B cell (primary cell): ENCODE measurements at regions not wholly inside any gene's neighbourhood (a gene's known extent, or its start where the extent isn't known, plus 50 kb on each side); places are given as distances from the start of the nearest gene placed in this dataset.
"Not testable (repeated sequence)": the region's sequence is repeated elsewhere in the genome, so short reads cannot be mapped to it uniquely, and the experiment has no call there.

Source experiments
- ATAC-seq: fragments of 200-7000 bp; cut with Tn5 transposase; one replicate; pipeline ENCODE4 v1.10.0; 2021; ENCODE audit warnings: low read depth, mild to moderate bottlenecking, moderate number of reproducible peaks, moderate library complexity
- CTCF ChIA-PET: fragments of 350-600 bp; sonication (Branson Sonifier 250); formaldehyde crosslinking; loops from one replicate; lab custom pipeline; 2021; ENCODE audit warnings: antibody characterized with exemption, inconsistent platforms; lab: Charles Lee
- POLR2A ChIA-PET: fragments of 350-600 bp; sonication (Branson Sonifier 250); formaldehyde crosslinking; loops from one replicate; lab custom pipeline; 2021; ENCODE audit warnings: antibody characterized with exemption; lab: Charles Lee
- DNase-seq: peaks from one replicate; pipeline ENCODE4 v3.0.0; 2013
- H2AFZ ChIP-seq: 2 replicates; pipeline ENCODE4 v1.6.1; 2012; ENCODE audit warnings: mild to moderate bottlenecking, low read depth, low read length; ENCODE audit not compliant: insufficient read depth, poor library complexity, severe bottlenecking
- H3K27ac ChIP-seq, 2 donors: 1 replicate in 1 of 2; 2 replicates in 1 of 2; pipeline ENCODE4 v1.5.1; 2012 to 2013; ENCODE audit warnings: low read length in 2 of 2, mild to moderate bottlenecking in 2 of 2, moderate library complexity in 1 of 2
- H3K27me3 ChIP-seq, 4 experiments: fragments of 200-600 bp in 1 of 4; sonication (generic) in 1 of 4; replicated peaks in 1 of 4; 1 replicate in 2 of 4; 2 replicates in 2 of 4; pipeline versions ENCODE4 v1.6.1 to v1.7.0; 2013 to 2016; ENCODE audit warnings: low read length in 3 of 4, mild to moderate bottlenecking in 2 of 4, mixed read lengths in 1 of 4, moderate library complexity in 1 of 4; ENCODE audit not compliant: insufficient read depth in 4 of 4, control insufficient read depth in 3 of 4; ENCODE audit errors: control extremely low read depth in 1 of 4
- H3K36me3 ChIP-seq, 2 experiments: replicated peaks in 1 of 2; 1 replicate in 1 of 2; 2 replicates in 1 of 2; pipeline versions ENCODE4 v1.6.1 to v1.7.1; 2013; ENCODE audit warnings: low read length in 1 of 2; ENCODE audit not compliant: insufficient read depth in 2 of 2, control insufficient read depth in 1 of 2; ENCODE audit errors: control extremely low read depth in 1 of 2, extremely low read depth in 1 of 2
- H3K4me1 ChIP-seq, 2 donors: fragments of 200-600 bp in 1 of 2; sonication (generic) in 1 of 2; 1 replicate in 1 of 2; 2 replicates in 1 of 2; pipeline versions ENCODE4 v1.5.1 to v1.6.1; 2013 to 2017; ENCODE audit warnings: low read length in 2 of 2; ENCODE audit not compliant: control insufficient read depth in 2 of 2, insufficient read depth in 2 of 2
- H3K4me2 ChIP-seq: replicated peaks from 2 replicates; pipeline ENCODE3; 2012; ENCODE audit warnings: mild to moderate bottlenecking, low read depth, low read length; ENCODE audit not compliant: poor library complexity, severe bottlenecking
- H3K4me3 ChIP-seq, 5 experiments: fragments of 200-600 bp in 1 of 5; sonication (generic) in 1 of 5; 1 replicate in 3 of 5; 2 replicates in 2 of 5; pipeline versions ENCODE4 v1.5.1 to v1.7.0; 2011 to 2016; ENCODE audit warnings: low read length in 4 of 5, mild to moderate bottlenecking in 4 of 5, low read depth in 2 of 5, control low read depth in 1 of 5, moderate library complexity in 1 of 5; ENCODE audit not compliant: insufficient read depth in 1 of 5; ENCODE audit errors: control extremely low read depth in 1 of 5, extremely low read depth in 1 of 5
- H3K79me2 ChIP-seq: fragments of 200-600 bp; sonication (generic); one replicate; pipeline ENCODE4 v1.6.0; 2016; ENCODE audit warnings: low read length; ENCODE audit not compliant: control insufficient read depth, insufficient read depth
- H3K9ac ChIP-seq: fragments of 200-600 bp; sonication (generic); 2 replicates; pipeline ENCODE4 v1.6.1; 2017; ENCODE audit warnings: mild to moderate bottlenecking, low read length, moderate library complexity
- H3K9me3 ChIP-seq, 3 donors: one replicate each; pipeline versions ENCODE4 v1.6.1 to v1.7.1; 2013; ENCODE audit warnings: low read length in 2 of 3; ENCODE audit not compliant: control insufficient read depth in 2 of 3, insufficient read depth in 1 of 3; ENCODE audit errors: control extremely low read depth in 1 of 3
- H4K20me1 ChIP-seq: 2 replicates; pipeline ENCODE4 v1.6.0; 2012; ENCODE audit warnings: mild to moderate bottlenecking, low read length; ENCODE audit not compliant: insufficient read depth, control insufficient read depth, poor library complexity, severe bottlenecking
- H3K27ac Mint-ChIP-seq: one replicate; pipeline ENCODE4 v1.8.0; 2021; ENCODE audit warnings: mixed read lengths
- H3K27me3 Mint-ChIP-seq: one replicate; pipeline ENCODE4 v1.8.0; 2021; ENCODE audit warnings: mixed read lengths
- H3K4me1 Mint-ChIP-seq: one replicate; pipeline ENCODE4 v1.8.0; 2021; ENCODE audit warnings: mixed read lengths
- H3K4me3 Mint-ChIP-seq: one replicate; pipeline ENCODE4 v1.8.0; 2021; ENCODE audit warnings: mixed read lengths
- H3K9me3 Mint-ChIP-seq: one replicate; pipeline ENCODE4 v1.8.0; 2022; ENCODE audit warnings: mixed read lengths; ENCODE audit not compliant: insufficient read depth
- CTCF ChIP-seq: fragments of 200-600 bp; IDR thresholded peaks from one replicate; pipeline ENCODE4 v1.8.0; 2022; ENCODE audit warnings: antibody characterized with exemption, mild to moderate bottlenecking
- EZH2 ChIP-seq: IDR thresholded peaks from 2 replicates; pipeline ENCODE4 v1.6.1; 2012; ENCODE audit warnings: borderline replicate concordance, low read depth, mild to moderate bottlenecking, moderate library complexity, low read length; ENCODE audit not compliant: insufficient read depth, poor library complexity, severe bottlenecking
- WGBS: methylation state at CpG from one replicate; pipeline ENCODE4 v1.1.5; 2013; ENCODE audit warnings: missing lambda C conversion rate; ENCODE audit not compliant: insufficient coverage; 5-methylcytosine and 5-hydroxymethylcytosine counted together
- intact Hi-C: fragments of 100-400 bp; cut with micrococcal nuclease; formaldehyde crosslinking; loops from one replicate; pipeline ENCODE4 v1.10.0; 2022

GRCh38 chr17:63086483-63087185, 120.6 kb downstream of the TANC2 start:
- H3K27me3 ChIP-seq, result no peaks in the 10 kb centered on the region
- peaks cover 0 to 4% (median 1%) of the 10 kb centered on the region in 3 donors for H3K9me3 ChIP-seq
- no peaks in the 10 kb centered on the region for H4K20me1 ChIP-seq
- H3K4me1 ChIP-seq, result no peaks in the 10 kb centered on the region
- H3K4me3 Mint-ChIP-seq, result no peak overlapping the region
- no peak overlapping the region for H3K27ac Mint-ChIP-seq
- ChIA-PET CTCF (interaction anchor here (0.6 to 0.7 kb wide), 3 partner anchors 47 to 412 kb away, joined by 3 to 4 read pairs (median 3); no protein-coding TSS in a partner anchor), POLR2A (no interaction called here)
- H3K4me1 Mint-ChIP-seq, result no peaks in the 10 kb centered on the region
- no peak for TF ChIP-seq EZH2
- TF ChIP-seq CTCF, result no peak
- ATAC-seq (no peak), DNase-seq (no peak)
- H3K9ac ChIP-seq, result no peak overlapping the region
- no peak overlapping the region for H3K4me2 ChIP-seq
- H2AFZ ChIP-seq, result no peak overlapping the region
- no peak overlapping the region for H3K4me3 ChIP-seq
- H3K27ac ChIP-seq, result no peak overlapping the region
- intact Hi-C loops, result no loop called here
- H3K79me2 ChIP-seq, result no peaks in the 10 kb centered on the region
- 97% methylated on average over 7 of the region's 9 CpGs for WGBS
- H3K9me3 Mint-ChIP-seq, result peaks cover 3% of the 10 kb centered on the region
- H3K27me3 Mint-ChIP-seq, result no peaks in the 10 kb centered on the region
- H3K36me3 ChIP-seq, result no peaks in the 10 kb centered on the region

GRCh38 chr17:63090358-63091114, 124.5 kb downstream of the TANC2 start:
- H3K79me2 ChIP-seq, H3K4me2 ChIP-seq, H2AFZ ChIP-seq, DNase-seq, H3K27me3 ChIP-seq, H3K4me1 ChIP-seq, H3K27ac Mint-ChIP-seq, H3K4me3 ChIP-seq, H3K27me3 Mint-ChIP-seq, H3K4me3 Mint-ChIP-seq, H3K9ac ChIP-seq, H3K9me3 Mint-ChIP-seq, ATAC-seq, H3K36me3 ChIP-seq, H4K20me1 ChIP-seq, CTCF ChIA-PET, H3K27ac ChIP-seq, H3K4me1 Mint-ChIP-seq, H3K9me3 ChIP-seq, intact Hi-C loops, POLR2A ChIA-PET: not testable (repeated sequence)
- WGBS, result 100% methylated on average over 2 of the region's 7 CpGs

GRCh38 chr17:63091909-63092308, 125.9 kb downstream of the TANC2 start:
- intact Hi-C loops, H3K9ac ChIP-seq, H3K27me3 Mint-ChIP-seq, H3K79me2 ChIP-seq, H4K20me1 ChIP-seq, H3K9me3 ChIP-seq, H3K27me3 ChIP-seq, CTCF ChIA-PET, DNase-seq, H3K4me2 ChIP-seq, H3K27ac ChIP-seq, H3K4me3 ChIP-seq, ATAC-seq, H3K4me3 Mint-ChIP-seq, H3K36me3 ChIP-seq, H2AFZ ChIP-seq, H3K9me3 Mint-ChIP-seq, H3K4me1 ChIP-seq, POLR2A ChIA-PET, H3K27ac Mint-ChIP-seq, H3K4me1 Mint-ChIP-seq: not testable (repeated sequence)
